Right forelimb (tissue), 1 donor: ENCODE measurements at regions not wholly inside any gene's neighbourhood (a gene's known extent, or its start where the extent isn't known, plus 50 kb on each side); places are given as distances from the start of the nearest gene placed in this dataset.
"Not testable (repeated sequence)": the region's sequence is repeated elsewhere in the genome, so short reads cannot be mapped to it uniquely, and the experiment has no call there.

ENCODE experiments used
- DNase-seq: peaks from one replicate; pipeline ENCODE4 v3.0.0-alpha.2; 2018

DNA sequence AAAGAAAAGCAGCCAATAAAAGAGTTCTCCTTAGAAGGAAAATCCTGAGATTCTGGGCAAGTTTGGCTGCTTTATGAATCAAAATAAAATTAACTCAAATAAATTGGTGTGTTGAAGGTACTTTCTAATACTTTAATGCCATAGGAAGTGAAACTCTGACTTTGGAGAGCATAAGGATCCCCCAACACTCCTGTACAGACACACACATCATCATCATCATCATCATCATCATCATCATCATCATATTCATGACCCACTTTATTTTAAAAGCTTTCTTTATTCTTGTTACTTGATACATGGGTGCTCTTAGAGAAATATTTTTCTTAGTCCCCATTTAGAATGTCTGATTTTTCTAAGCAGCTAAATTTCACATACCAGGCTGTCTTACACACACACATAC lies 283.1 kb upstream of the CYRIA start:
- no peak for DNase-seq

DNA sequence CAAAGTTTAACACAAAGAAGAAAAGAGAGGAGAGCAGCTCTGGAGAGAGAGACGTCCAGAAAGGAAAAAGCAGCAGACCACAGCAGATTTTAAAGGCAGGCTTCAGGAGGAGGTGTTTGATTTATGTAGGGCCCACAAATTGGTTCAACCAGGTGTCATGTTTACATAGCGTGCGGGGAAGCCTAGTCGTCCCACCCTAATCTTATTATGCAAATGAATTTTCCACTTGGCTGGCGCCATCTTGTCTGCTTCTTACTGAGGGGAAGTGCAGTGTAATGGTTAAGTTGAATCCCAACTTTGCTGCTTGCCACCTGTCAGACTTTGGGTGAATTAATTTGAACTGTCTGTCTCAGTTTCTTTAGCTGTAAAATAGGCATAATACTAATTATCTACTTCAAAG lies 282.4 kb upstream of the CYRIA start:
- no peak for DNase-seq

DNA sequence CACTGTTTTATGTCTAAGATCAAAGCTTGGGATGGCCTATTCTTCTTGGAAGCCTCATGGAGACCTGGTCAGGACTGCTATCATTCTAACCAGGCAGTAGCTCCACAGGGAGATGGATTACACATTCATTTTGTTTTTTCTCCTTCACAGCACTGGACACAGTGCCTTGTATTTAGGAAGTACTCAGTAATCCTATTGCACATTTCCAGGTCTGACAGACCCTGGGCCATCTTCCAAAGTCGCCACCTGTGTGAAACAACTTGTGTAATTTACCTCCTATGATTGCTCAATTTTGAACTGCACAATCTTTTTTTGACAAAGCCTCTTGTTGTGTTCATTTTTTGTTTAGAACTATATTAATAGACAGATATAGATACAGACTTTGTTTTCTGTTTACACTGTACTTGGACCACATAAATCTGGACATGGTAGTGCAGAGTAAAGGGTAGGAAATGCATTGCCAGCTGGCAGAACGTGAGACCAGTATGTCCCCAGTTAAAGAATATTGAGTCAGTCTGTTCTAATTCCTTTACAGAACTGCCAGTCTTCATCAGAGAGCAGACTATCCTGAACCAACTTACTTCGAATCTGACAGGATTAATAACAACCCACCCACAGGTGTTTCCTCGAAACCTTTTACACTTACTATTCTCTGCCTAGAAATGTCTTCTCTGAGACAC lies 277.8 kb upstream of the CYRIA start:
- DNase-seq = no peak

DNA sequence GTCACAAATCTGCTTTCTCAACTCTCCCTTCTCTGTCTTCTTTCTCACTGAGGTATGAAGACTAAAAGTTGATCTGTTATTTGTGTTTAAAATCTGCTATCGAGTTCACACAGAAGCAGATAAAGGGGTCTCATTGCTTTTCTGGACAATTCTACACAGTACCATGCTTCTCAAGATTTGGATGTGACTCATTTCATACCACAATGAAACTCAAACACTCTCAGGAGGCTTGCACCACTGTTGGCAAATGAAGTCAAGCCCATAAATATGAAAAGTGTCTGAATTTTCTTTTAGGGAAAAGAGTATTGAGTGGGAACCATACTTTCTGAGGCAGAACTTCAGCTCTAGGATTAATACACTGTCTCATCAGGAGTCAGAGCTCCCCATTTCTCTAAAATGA lies 274.6 kb upstream of the CYRIA start:
- no peak for DNase-seq

DNA sequence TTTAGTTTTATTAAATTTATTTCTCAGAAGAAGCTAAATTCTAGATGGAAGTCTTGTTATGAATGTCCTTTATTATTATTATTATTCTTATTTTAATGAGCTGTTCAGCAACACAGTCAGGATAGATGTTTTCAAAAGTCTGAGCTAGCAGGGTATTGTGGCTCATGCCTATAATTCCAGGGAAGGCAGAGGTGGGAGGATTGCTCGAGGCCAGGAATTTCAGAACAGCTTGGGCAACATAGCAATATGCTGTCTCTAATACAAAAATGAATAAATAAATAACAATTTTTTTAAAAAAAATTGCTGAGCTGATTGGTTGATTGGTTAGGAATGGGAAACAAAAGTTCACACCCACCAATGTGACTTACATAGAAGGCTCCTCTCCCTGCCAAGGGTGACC lies 274.1 kb upstream of the CYRIA start:
- DNase-seq = no peak

DNA sequence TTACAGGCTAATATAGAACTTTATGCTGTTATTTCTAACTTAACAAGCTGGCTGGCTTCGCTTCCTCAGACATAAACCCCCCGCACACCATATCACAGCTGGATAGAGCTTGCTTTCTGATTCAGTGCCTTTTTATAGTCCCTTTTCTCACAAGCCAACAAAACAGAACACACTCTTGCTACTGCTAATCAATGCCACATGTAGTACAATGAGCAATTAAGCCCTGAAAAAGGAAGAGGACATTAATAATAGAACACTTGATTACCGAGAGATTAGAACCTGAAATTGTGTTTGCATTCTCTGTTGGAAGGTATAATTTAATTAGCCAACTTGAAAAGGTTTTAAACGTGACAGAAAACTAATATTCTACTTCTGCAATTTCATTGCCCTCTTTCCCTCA lies 267.7 kb upstream of the CYRIA start:
- DNase-seq = no peak

DNA sequence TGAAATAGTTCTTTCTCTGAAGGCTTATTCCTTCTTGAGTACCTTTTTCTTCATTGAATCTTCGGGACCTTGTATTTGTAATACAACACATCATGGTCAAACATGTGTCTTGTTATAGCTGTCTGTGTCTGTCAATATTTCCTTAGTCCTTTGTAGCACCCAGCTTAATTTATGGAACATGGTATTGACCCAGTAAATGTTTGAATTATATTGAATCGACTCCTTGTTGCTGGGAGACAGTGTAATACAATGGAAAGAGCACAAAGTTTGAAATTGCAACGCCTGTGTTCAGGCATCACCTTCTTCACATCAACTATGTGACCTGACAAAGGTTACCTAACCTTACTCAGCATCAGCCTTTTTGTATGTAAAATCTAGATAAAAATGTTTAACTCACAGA lies 267.2 kb upstream of the CYRIA start:
- no peak for DNase-seq

DNA sequence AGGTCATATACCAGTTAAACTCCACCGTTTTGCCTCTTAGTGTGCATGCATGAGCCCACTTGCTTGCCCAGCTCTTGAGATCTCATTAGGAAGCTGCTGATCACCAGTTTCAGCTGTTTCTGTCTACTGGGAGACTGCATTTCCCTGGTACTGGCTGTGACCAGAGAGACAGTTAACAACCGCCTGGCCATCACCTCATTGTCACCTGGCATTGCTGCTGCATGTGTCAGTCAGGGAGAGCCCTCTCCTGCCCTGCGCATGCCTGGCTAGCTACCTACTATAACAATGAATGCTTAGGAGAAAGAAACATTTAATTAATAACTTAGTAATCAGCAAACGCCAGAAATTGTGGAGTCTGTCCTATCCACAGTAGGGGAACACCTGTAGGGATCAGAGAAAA lies 265.8 kb upstream of the CYRIA start:
- no peak for DNase-seq

DNA sequence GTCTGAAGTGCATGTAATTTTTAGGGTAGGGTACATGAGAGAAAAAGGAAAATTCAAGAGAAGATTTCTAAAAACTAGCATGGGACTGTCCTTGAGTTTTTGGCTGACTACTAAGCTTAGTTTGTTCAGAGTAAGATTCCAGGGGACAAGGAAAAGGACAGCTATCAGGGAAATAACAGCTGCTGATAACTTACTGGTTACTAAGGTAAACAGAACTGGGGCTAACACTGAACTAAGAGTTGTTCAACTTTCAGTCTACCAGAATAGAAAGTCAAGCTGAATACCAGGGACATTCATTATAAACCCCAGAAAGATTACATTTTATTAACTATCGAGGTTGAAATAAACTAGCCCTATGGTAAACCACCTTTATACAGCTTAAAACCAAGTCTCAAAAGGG lies 261.8 kb upstream of the CYRIA start:
- DNase-seq = no peak

DNA sequence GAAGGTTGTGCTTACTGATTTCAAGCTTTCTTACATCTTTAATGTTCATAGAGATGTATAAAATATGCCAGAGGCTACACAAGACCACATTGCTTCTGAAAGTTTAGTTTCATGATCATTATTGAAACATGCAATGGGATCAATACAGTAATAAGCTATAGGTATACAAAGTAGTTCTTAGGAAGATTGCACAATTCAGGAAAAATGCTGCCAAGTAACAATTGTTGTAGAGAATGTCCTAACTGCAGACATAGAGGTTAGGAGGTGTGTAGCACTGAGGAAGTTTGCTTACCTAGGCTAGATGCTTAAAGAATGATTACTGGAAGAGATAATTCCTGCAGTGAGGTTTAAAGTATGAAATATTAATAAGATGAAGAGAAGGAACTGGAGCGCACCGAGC lies 259.5 kb upstream of the CYRIA start:
- DNase-seq = no peak

DNA sequence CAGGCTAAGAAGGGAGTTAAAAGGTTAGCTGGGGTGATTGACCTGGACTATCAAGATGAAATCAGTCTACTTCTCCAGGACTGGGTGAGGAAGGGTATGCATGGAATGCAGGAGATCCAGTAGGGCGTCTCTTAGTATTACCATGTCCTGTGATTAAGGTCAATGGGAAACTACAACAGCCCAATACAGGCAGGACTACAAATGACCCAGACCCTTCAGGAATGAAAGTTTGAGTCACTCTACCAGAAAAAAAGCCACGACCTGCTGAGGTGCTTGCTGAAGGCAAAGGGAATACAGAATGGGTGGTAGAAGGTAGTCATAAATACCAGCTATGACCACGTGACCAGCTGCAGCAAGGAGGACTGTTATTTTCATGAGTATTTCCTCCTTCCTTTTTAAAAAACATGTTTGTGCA lies 249.7 kb upstream of the CYRIA start:
- DNase-seq = not testable (repeated sequence)

DNA sequence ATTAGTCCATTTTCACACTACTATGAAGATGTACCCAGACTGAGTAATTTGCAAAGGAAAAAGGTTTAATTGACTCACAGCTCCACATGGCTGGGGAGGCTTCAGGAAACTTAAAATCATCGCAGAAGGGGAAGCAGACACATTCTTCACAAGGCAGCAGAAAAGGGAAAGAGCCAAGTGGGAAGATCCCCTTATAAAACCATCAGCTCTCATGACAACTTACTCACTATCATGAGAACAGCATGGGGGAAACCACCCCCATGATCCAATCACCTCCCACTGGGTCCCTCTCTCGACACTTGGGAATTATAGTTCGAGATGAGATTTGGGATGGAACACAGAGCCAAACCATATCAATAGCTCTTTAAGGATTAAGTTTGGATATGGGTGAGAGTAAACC lies 246.1 kb upstream of the CYRIA start:
- DNase-seq = no peak

DNA sequence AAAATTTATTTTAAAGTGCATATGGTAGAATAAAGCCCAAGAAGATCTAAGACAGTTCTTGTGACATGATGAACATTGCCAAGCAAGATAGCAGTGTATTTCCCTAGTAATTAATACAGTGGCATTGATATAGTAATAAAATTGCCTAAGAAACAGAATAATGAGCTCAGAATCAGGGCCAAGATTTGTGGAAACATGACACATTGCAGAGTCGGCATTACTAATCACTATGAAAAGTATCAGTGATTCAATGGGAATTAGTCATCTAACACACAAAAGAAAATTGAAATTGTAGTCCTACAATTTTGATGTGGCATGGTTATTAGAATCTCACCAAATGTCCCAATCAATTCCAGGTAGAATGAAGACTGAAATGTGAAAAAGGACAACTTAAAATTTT lies 243.0 kb upstream of the CYRIA start:
- no peak for DNase-seq

DNA sequence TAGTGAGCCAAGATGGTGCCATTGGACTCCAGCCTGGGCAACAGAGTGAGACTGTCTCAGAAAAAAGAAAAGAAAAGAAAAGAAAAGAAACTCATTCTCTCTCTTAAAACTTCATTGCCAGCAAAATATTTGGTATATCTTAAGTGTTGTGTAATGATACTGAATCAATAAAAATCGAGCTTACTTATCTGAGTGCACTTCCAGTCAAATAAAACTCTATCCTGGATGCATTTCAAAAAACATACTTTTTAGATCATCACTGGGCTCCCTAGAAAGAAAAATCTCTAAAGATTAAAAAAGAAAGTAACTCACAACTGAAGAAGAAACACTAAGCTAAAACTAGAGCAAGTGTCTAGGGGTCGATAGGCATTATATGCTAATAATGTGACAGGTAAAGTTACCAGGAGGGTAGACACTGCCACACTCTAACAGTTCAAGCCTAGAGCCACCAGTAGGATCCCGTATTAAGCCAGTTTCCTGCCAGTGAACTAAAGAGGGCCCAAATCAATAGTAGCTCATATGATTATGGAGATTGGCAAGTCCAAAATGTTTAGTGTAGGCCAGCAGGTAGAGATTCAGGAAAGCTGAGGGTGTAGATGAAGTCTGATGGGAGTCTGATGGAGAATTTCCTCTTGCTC lies 242.1 kb upstream of the CYRIA start:
- no peak for DNase-seq

DNA sequence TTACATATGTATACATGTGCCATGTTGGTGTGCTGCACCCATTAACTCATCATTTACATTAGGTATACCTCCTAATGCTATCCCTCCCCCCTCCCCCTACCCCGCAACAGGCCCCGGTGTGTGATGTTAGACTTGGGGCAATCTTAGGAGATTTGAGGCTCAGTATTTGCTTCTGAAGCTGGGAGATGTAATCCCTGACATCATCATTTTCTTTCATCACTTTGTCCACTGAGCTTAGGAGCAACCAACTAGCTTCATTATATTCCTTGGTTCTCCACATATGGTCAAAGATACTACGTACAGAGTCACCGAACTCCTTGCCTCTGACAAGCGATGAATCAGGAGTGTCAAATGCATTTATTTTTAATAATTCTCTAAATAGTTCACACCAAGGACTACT lies 239.7 kb upstream of the CYRIA start:
- DNase-seq = not testable (repeated sequence)

DNA sequence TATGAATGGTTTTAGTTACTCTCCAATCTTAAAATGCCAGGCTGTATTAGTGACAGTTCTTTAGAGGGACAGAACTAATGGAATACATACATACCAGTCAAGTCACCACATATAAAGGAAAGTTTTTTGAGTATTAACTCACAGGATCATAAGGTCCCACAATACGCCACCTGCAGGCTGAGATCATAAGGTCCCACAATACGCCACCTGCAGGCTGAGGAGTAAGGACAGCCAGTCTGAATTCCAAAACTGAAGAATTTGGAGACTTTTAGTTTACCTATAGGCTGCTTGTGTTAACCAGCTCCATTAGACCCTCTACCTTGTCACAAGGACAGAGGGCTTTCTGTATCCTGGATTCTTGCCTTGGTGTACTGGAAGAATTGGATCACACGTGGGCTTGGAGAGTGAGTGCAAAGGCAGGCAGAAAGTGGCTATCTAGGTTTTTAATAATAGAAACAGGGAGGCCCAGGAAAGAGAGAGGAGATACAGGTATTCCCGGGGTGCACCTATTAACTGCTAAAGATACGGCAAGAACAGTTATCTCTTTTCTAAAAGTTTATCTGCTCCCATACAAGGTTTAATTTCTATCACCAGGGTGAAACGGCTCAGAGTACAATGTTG lies 234.9 kb upstream of the CYRIA start:
- DNase-seq = no peak

DNA sequence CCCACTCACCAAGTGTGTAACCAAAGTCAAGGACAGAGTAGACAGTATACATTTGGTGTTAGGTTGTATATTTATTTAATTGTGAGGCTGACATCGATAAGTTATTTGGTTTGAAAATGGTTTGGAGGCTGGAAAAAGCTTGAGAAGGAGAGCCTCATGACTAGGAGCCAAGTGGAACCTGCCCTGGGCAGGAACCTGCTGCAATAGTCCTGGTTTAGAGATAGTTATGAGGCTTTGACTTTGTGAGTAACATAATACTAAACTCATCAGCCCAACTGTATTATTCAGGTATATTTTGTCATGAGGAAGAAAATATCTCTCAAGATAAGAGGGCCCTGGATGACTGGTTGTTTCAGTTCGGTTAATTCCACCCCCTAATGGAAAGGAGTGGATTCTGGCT lies 234.3 kb upstream of the CYRIA start:
- no peak for DNase-seq

DNA sequence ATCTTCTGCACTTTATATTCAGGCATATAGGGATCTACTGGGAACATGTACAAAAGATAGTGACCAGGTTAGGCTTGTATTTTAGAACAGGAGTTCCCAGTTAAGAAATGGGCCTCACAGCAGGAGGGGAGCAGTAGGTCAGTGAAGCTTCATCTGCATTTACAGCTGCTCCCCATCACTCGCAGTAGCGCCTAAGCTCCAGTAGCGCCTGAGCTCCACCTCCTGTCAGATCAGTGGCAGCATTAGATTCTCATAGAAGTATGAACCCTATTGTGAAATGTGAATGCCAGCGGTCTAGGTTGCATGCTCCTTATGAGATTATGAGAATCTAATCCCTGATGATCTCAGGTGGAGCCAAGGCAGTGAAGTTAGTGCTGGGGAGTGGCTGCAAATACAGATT lies 224.4 kb upstream of the CYRIA start:
- no peak for DNase-seq

DNA sequence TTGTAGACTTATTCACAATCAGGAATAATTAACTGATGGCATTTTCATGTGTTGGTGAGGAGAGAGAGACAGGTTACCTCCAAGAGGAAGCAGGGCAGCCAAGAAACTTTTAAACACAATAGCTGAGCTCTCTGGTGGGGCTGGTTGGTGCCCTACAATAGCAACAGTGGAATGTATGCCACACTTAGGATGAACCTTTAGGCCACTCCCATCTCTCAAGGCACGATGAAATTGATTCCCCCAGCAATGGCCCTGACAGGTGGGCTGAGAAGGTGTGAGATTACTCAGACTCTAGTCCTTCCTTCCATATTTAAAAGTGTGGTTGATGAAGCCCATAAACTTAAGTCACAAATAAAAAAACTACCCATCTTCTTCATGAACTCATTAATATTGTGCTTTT lies 219.4 kb upstream of the CYRIA start:
- DNase-seq = no peak

DNA sequence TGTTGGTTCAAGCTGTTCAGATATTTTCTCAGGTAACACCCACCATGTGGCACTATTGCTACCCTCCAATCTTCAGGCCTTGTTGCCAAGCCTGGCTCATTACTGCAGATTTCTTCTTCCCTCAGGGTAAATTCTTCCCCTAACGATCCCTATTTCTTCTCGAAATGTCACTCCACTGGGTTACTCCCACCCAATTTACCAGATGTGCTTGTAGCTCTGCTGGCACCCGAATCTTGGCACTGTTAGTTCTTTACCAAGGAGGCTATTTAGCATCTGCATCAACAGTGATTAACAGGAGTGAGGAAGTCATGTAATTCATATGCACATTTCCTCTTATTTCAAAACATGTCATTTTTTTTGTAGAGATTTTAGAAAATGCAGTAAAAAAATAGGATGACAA lies 217.1 kb upstream of the CYRIA start:
- no peak for DNase-seq

DNA sequence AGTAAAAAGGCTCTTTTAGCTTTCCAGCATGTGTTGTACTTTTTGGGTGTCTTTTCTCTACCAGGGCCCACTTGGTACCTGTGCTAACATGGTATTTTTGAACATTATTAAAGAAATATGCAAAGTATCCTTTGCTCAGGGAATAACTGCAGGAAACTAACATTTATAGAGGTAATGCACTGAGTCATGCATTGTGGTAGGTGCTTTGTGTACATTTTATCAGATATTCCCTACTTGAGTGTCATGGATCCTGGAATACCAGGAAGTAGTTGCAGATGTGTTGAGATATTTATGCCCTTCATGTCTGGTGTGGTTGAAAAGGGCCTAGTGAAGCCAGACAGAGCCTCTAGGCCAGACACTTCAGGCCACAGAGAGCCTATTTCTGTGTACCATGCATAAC lies 215.5 kb upstream of the CYRIA start:
- no peak for DNase-seq

DNA sequence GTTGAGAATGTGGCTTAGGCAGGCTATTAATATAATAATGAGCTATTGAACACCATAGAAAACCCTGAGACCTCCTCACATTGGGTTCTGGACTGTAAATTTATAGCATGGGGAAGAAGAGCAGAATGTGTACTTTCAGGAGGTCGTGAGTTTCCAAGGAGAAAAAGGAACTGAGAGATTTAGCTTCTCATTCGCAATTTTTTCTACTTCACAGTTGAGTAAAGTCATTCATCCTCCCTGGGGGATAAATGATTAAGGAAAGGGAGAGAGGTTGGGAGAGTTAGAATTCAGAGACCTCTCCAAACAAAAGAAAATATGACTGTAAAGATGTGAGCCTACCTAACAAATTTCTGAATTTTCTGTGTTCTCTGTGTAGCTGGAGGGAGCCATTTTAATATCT lies 205.8 kb upstream of the CYRIA start:
- no peak for DNase-seq

DNA sequence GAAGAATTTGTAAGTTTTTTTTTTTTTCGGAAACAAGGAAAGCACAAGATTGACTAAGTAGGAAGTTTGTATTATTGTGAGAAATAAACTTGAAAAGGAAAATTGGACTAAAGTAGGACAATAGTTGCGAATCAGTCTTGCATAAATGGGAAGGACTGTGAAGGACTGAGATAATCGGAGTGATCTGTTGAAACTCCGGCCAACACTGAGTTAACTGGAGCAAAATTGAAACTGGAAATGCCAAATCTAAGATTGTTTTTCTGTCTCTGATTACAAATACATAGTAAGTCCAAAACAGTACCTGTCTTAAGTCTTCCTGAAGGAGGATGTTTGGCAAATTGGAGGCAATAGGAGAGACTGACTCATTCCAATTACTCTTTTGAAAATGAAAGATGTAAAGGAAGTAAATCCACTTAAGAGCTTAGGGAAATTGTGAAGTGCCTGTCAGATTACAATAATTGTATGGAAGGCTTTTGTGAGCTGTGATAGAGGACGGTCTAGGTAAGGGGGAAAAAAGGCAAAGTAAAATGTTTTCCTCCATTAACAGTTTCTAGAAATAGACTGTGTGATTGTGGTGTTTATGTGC lies 204.9 kb upstream of the CYRIA start:
- DNase-seq = no peak

DNA sequence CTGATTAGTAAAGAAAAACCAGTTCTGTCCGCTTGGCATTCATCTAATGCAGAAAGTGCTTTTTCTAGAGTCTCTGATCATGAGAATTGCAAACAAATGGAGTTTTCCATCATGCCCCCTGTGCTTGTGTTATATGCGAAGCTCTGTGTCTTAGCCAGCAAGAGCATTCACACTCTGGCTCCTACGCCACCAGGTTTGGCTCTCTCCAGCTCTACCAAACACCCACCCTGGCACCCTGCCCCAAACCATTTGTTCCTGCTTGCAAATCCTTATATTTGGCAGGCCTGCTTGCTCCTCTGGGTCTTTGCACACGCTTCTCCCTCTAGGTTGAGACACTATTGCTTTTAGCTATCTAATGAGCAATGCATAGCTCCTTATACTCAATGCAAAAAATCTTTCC lies 204.1 kb upstream of the CYRIA start:
- no peak for DNase-seq
